OCI-LY1 (cell line): ENCODE measurements at regions not wholly inside any gene's neighbourhood (a gene's known extent, or its start where the extent isn't known, plus 50 kb on each side); places are given as distances from the start of the nearest gene placed in this dataset.

Experiments used
- CTCF ChIP-seq: fragments of 200-600 bp; sonication (generic), shearing (Covaris generic); IDR thresholded peaks from 2 replicates; pipeline ENCODE4 v1.5.1; 2017; ENCODE audit warnings: mild to moderate bottlenecking, antibody characterized with exemption, low read length, moderate library complexity, mixed read lengths
- EZH2 ChIP-seq: fragments of 200-600 bp; sonication (generic), shearing (Covaris generic); IDR thresholded peaks from 2 replicates; pipeline ENCODE4 v1.8.0; 2017; ENCODE audit warnings: borderline replicate concordance, mixed run types, mild to moderate bottlenecking, antibody characterized with exemption, low read length, moderate library complexity, mixed read lengths

GRCh38 chr13:81610644-81611043 is 1269.7 kb upstream of the SPRY2 start:
- TF ChIP-seq CTCF: no peak
- TF ChIP-seq EZH2: no peak
